Prostate gland (tissue), 2 donors: ENCODE measurements at regions not wholly inside any gene's neighbourhood (a gene's known extent, or its start where the extent isn't known, plus 50 kb on each side); places are given as distances from the start of the nearest gene placed in this dataset.

Source experiments
- DNase-seq: peaks from one replicate; pipeline ENCODE4 v3.0.0-alpha.2; 2019; ENCODE audit warnings: low spot score
- H3K27ac ChIP-seq, 2 donors: fragments of 200-600 bp; sonication (generic); 2 replicates each; pipeline ENCODE4 v1.5.1; 2017 to 2019
- H3K27me3 ChIP-seq: fragments of 200-600 bp; sonication (generic); replicated peaks from 2 replicates; pipeline ENCODE4 v1.5.1; 2019; ENCODE audit not compliant: insufficient read depth
- H3K36me3 ChIP-seq, 2 donors: fragments of 200-600 bp; sonication (generic); 1 replicate in 1 of 2; 2 replicates in 1 of 2; pipeline versions ENCODE4 v1.5.1 to v1.8.1; 2017 to 2019
- H3K4me1 ChIP-seq: fragments of 200-600 bp; sonication (generic); replicated peaks from 2 replicates; pipeline ENCODE4 v1.5.1; 2019
- H3K4me3 ChIP-seq, 2 donors: fragments of 200-600 bp; sonication (generic); 2 replicates each; pipeline ENCODE4 v1.5.1; 2017 to 2019
- H3K9me3 ChIP-seq: fragments of 200-600 bp; sonication (generic); 2 replicates; pipeline ENCODE4 v1.5.1; 2017
- POLR2A ChIP-seq: fragments of 450-650 bp; IDR thresholded peaks from one replicate; pipeline ENCODE4 v1.6.1; 2016; ENCODE audit warnings: antibody characterized with exemption, mild to moderate bottlenecking
- POLR2AphosphoS5 ChIP-seq: sonication (generic); formaldehyde crosslinking; IDR thresholded peaks from one replicate; pipeline ENCODE4 v1.6.1; 2017; ENCODE audit warnings: antibody characterized with exemption
- WGBS: methylation state at CpG from one replicate; pipeline ENCODE4 v1.1.5; 2018; 5-methylcytosine and 5-hydroxymethylcytosine counted together
- intact Hi-C: fragments of 100-400 bp; cut with DNase I; formaldehyde crosslinking; loops from one replicate; pipeline ENCODE4 v1.14.2; 2022
- TF ChIP-seq, protein P1 (sequence below), 4 experiments: fragments of 200-600 bp in 2 of 4; fragments of 450-650 bp in 2 of 4; sonication (generic) in 2 of 4; IDR thresholded peaks; 1 replicate in 3 of 4; 2 replicates in 1 of 4; pipeline ENCODE4 v1.5.1; 2016 to 2019; ENCODE audit warnings: antibody characterized with exemption in 4 of 4, mild to moderate bottlenecking in 2 of 4, moderate library complexity in 2 of 4

DNA sequence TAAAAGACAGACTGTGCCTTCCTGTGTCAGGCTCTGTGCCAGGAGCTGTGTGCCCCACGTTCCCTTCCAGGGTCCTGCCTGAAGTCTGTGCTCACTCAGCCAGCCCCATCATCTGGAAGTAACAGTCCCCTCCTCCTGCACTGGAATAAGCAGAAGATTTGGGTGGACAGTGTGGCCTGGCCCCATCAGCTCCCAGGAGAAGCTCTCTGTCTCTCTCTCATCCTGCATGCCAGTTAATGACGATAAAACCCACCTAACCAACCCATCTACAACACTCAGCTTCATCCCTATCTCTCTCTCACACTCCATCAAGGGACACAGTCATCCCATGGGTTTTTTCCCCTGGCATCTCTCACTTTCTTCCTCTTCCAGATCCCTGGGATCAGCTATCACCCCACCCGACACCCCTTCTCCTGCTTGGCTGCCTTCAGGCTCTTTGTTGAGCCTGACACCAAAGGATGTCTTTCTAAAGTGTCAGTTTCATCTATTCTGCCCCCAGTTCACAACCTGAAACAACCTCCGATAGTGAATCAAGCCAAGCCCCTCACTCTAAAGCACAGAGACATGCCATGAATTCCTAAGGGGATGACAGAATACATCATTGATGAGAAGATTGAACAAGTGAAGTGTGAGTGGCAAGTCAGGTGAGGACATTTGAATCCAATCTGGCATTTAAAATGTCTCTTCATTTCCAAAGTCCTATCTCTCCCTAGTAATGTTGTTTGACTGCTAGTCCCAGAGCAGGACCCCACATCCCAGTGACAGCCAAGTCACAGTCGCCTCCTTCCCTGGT, 91.4 kb upstream of the TOP3B start:
- Histone ChIP-seq H3K9me3 (no peaks in the 10 kb centered on the region), H3K4me1 (no peaks in the 10 kb centered on the region), H3K36me3 (no peaks in the 10 kb centered on the region), H3K4me3 (no peak overlapping the region), H3K27me3 (no peaks in the 10 kb centered on the region), H3K27ac (no peak overlapping the region)
- TF ChIP-seq POLR2A (no peak), POLR2AphosphoS5 (no peak)
- TF ChIP-seq, protein P1, sequence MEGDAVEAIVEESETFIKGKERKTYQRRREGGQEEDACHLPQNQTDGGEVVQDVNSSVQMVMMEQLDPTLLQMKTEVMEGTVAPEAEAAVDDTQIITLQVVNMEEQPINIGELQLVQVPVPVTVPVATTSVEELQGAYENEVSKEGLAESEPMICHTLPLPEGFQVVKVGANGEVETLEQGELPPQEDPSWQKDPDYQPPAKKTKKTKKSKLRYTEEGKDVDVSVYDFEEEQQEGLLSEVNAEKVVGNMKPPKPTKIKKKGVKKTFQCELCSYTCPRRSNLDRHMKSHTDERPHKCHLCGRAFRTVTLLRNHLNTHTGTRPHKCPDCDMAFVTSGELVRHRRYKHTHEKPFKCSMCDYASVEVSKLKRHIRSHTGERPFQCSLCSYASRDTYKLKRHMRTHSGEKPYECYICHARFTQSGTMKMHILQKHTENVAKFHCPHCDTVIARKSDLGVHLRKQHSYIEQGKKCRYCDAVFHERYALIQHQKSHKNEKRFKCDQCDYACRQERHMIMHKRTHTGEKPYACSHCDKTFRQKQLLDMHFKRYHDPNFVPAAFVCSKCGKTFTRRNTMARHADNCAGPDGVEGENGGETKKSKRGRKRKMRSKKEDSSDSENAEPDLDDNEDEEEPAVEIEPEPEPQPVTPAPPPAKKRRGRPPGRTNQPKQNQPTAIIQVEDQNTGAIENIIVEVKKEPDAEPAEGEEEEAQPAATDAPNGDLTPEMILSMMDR (IDR thresholded peaks at IDR 0.05) = no peak
- 52% methylated on average over 5 of the region's 5 CpGs for WGBS
- no peak for DNase-seq
- intact Hi-C loops = no loop called here

DNA sequence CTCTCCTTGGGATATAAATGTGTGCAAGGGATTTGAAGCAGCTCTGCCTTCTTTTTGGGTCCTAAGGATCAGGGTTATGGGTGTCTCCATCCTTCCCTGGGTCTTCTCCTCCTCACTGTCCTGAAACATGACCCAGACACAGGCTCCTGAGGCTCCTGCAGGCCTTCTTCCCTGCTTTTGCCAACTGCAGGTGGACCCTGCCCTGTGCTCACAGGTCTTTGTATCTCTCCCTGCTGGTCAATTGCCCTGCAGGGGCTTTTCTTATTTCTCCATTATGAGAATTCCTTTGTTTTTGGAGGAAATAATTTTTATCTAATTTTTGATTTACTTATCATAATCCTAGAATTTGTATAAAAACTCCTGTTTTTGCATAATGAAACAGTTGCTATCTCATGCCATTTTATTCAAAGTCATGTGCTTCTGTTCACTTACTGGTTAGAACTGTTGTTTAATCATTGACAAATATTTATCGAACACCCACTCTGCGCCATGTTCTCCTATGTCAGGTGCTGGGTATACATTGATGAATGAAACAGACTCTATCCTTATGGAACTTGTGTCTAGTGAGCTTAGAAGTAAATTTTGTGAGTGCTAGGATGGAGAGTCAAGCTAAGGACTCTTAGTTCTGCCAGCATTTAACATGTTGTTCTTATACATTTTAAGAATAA, 89.7 kb upstream of the TOP3B start:
- no peak for DNase-seq
- Histone ChIP-seq H3K4me3 (no peak overlapping the region), H3K27ac (no peak overlapping the region), H3K36me3 (no peaks in the 10 kb centered on the region), H3K27me3 (no peaks in the 10 kb centered on the region), H3K4me1 (no peaks in the 10 kb centered on the region), H3K9me3 (no peaks in the 10 kb centered on the region)
- WGBS = 95% methylated on average over 2 of the region's 2 CpGs
- intact Hi-C loops = no loop called here
- TF ChIP-seq POLR2A = no peak
- TF ChIP-seq POLR2AphosphoS5 = no peak
- TF ChIP-seq, protein P1 (IDR thresholded peaks at IDR 0.05) = no peak

DNA sequence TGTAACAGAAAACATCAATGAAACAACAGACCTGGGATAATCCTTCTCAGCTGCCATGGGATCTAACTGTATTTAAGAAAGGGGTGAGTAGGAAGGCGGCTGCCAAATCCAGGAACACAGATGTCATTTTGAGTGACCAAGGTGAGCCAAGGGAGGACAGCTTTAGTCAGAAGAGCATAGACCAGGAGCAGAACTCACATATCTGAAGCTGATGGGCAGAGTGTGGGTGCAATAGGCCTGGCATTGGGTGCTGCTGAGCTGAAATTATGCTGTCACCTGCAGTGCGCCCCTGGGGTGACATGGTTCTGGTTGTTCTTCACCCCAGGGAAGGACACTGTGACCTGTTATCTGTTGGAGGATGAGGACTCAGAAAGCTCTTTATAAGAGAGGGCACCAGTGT, 88.9 kb upstream of the TOP3B start:
- H3K27me3 ChIP-seq = no peaks in the 10 kb centered on the region
- no peak overlapping the region for H3K27ac ChIP-seq
- H3K4me1 ChIP-seq = no peaks in the 10 kb centered on the region
- no peak for DNase-seq
- TF ChIP-seq, protein P1 (IDR thresholded peaks at IDR 0.05) = no peak
- TF ChIP-seq POLR2AphosphoS5 (no peak), POLR2A (no peak)
- no peaks in the 10 kb centered on the region for H3K9me3 ChIP-seq
- intact Hi-C loops = no loop called here
- H3K36me3 ChIP-seq = no peaks in the 10 kb centered on the region
- no peak overlapping the region for H3K4me3 ChIP-seq
- 84% methylated on average over 2 of the region's 2 CpGs for WGBS

DNA sequence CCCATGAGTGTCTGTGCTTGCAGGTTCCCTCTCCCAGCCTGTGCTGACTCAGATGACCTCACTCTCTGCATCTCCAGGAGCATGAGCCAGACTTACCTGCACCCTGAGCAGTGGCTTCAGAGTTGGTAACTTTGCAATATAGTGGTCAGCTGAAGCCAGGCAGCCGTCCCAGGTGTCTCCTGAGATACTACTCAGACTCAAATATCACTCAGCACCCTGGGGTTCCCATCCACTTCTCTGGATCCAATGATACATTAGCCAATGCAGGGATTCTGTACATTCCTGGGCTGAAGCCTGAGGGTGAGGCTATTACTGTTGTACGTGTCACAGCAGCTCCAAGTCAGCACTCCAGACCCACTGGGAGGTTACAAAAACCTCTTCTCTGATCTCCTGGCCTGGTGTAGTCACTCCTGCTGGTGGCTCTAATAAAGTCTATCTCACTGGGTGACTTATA, 87.8 kb upstream of the TOP3B start:
- Histone ChIP-seq H3K4me3 (no peak overlapping the region), H3K27me3 (no peaks in the 10 kb centered on the region), H3K4me1 (no peaks in the 10 kb centered on the region), H3K27ac (no peak overlapping the region), H3K36me3 (no peaks in the 10 kb centered on the region), H3K9me3 (no peaks in the 10 kb centered on the region)
- TF ChIP-seq POLR2AphosphoS5 (no peak), POLR2A (no peak)
- TF ChIP-seq, protein P1 (IDR thresholded peaks at IDR 0.05) = no peak
- DNase-seq = no peak
- intact Hi-C loops = no loop called here
- WGBS = 69% methylated on average over 2 of the region's 2 CpGs
